ENCODE measurements at regions not wholly inside any gene's neighbourhood (a gene's known extent, or its start where the extent isn't known, plus 50 kb on each side); places are given as distances from the start of the nearest gene placed in this dataset.

- TF ChIP-seq POLR2AphosphoS5 (IDR thresholded peaks at IDR 0.05; ENCODE audit: low read depth, low read length): no peak
- no peak for TF ChIP-seq POLR2A (IDR thresholded peaks at IDR 0.05; ENCODE audit: low read depth, low read length)
- TF ChIP-seq TAF1 (IDR thresholded peaks at IDR 0.05; ENCODE audit: borderline replicate concordance, low read depth, low read length): no peak
Measured at GRCh38 chr4:122012735-122013134, 60.9 kb upstream of the TRPC3 start.
